ENCODE measurements at regions not wholly inside any gene's neighbourhood (a gene's known extent, or its start where the extent isn't known, plus 50 kb on each side); places are given as distances from the start of the nearest gene placed in this dataset.

GRCh38 chr2:215770668-215771067 is 242.7 kb downstream of the MREG start (continued):
- TF ChIP-seq, protein P1, sequence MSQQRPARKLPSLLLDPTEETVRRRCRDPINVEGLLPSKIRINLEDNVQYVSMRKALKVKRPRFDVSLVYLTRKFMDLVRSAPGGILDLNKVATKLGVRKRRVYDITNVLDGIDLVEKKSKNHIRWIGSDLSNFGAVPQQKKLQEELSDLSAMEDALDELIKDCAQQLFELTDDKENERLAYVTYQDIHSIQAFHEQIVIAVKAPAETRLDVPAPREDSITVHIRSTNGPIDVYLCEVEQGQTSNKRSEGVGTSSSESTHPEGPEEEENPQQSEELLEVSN (IDR thresholded peaks at IDR 0.05; ENCODE audit: borderline replicate concordance in 1 of 2, extremely low read depth in 1 of 2, insufficient read depth in 1 of 2, insufficient read length in 1 of 2, low read depth in 1 of 2, low read length in 1 of 2, poor library complexity in 1 of 2, severe bottlenecking in 1 of 2): no peak
- TF ChIP-seq ZNF146 (CRISPR knock-in tag; IDR thresholded peaks at IDR 0.05; ENCODE audit: unreplicated experiment): no peak
- TF ChIP-seq MTF1 (CRISPR knock-in tag; IDR thresholded peaks at IDR 0.05; ENCODE audit: borderline replicate concordance): no peak
- TF ChIP-seq ILF3 (IDR thresholded peaks at IDR 0.05; ENCODE audit: borderline replicate concordance): no peak
- TF ChIP-seq CXXC5 (CRISPR knock-in tag; IDR thresholded peaks at IDR 0.05): 0 out of 2 replicates have a peak, but pooled peaks have one; percentile 41
- 0 out of 2 replicates have a peak, but pooled peaks have one; percentile 8 for TF ChIP-seq ZBTB17 (CRISPR knock-in tag; IDR thresholded peaks at IDR 0.05)
- TF ChIP-seq SAFB (IDR thresholded peaks at IDR 0.05; ENCODE audit: borderline replicate concordance, low read depth, low read length): no peak
- TF ChIP-seq SRSF9 (IDR thresholded peaks at IDR 0.05; ENCODE audit: borderline replicate concordance, low read depth, low read length): no peak
- peak; percentile 47 for TF ChIP-seq L3MBTL2 (IDR thresholded peaks at IDR 0.05)
- no peak for TF ChIP-seq SOX6 (IDR thresholded peaks at IDR 0.05)
- TF ChIP-seq RUNX1 (IDR thresholded peaks at IDR 0.05; ENCODE audit: low read depth): no peak
- TF ChIP-seq CBFA2T2 (conservative IDR thresholded peaks at IDR 0.05): no peak
- TF ChIP-seq EP400 (IDR thresholded peaks at IDR 0.05): no peak
- peak; percentile 17; the same call in 1 of the 2 replicates for TF ChIP-seq BACH1 (tag; IDR thresholded peaks at IDR 0.05)
- TF ChIP-seq, protein P2, sequence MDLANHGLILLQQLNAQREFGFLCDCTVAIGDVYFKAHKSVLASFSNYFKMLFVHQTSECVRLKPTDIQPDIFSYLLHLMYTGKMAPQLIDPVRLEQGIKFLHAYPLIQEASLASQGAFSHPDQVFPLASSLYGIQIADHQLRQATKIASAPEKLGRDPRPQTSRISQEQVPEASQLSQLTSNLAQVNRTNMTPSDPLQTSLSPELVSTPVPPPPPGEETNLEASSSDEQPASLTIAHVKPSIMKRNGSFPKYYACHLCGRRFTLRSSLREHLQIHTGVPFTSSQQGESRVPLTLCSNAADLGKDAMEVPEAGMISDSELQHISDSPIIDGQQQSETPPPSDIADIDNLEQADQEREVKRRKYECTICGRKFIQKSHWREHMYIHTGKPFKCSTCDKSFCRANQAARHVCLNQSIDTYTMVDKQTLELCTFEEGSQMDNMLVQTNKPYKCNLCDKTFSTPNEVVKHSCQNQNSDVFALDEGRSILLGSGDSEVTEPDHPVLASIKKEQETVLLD (IDR thresholded peaks at IDR 0.05): no peak
- TF ChIP-seq PTRF (tag; IDR thresholded peaks at IDR 0.05): 0 out of 2 replicates have a peak, but pooled peaks have one; percentile 12
- TF ChIP-seq HMG20A (CRISPR knock-in tag; conservative IDR thresholded peaks at IDR 0.05): no peak
- no peak for TF ChIP-seq PTBP1 (IDR thresholded peaks at IDR 0.05; ENCODE audit: low read depth, low read length)
- TF ChIP-seq TOE1 (IDR thresholded peaks at IDR 0.05; ENCODE audit: borderline replicate concordance): no peak
- TF ChIP-seq TOE1 (CRISPR knock-in tag; IDR thresholded peaks at IDR 0.05; ENCODE audit: borderline replicate concordance, low read depth): no peak
- TF ChIP-seq, protein P3, sequence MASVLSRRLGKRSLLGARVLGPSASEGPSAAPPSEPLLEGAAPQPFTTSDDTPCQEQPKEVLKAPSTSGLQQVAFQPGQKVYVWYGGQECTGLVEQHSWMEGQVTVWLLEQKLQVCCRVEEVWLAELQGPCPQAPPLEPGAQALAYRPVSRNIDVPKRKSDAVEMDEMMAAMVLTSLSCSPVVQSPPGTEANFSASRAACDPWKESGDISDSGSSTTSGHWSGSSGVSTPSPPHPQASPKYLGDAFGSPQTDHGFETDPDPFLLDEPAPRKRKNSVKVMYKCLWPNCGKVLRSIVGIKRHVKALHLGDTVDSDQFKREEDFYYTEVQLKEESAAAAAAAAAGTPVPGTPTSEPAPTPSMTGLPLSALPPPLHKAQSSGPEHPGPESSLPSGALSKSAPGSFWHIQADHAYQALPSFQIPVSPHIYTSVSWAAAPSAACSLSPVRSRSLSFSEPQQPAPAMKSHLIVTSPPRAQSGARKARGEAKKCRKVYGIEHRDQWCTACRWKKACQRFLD (CRISPR knock-in tag; IDR thresholded peaks at IDR 0.05): peak; percentile 34; the same call in 1 of the 2 replicates
- TF ChIP-seq ZNF175 (CRISPR knock-in tag; IDR thresholded peaks at IDR 0.05; ENCODE audit: low read depth): 0 out of 2 replicates have a peak, but pooled peaks have one; percentile 28
- TF ChIP-seq, protein P4, sequence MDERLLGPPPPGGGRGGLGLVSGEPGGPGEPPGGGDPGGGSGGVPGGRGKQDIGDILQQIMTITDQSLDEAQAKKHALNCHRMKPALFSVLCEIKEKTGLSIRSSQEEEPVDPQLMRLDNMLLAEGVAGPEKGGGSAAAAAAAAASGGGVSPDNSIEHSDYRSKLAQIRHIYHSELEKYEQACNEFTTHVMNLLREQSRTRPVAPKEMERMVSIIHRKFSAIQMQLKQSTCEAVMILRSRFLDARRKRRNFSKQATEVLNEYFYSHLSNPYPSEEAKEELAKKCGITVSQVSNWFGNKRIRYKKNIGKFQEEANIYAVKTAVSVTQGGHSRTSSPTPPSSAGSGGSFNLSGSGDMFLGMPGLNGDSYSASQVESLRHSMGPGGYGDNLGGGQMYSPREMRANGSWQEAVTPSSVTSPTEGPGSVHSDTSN (CRISPR knock-in tag; IDR thresholded peaks at IDR 0.05; ENCODE audit: low read depth): no peak
- TF ChIP-seq, protein P4 (tag; conservative IDR thresholded peaks at IDR 0.05; ENCODE audit: low read depth): no peak
